ENCODE measurements at regions not wholly inside any gene's neighbourhood (a gene's known extent, or its start where the extent isn't known, plus 50 kb on each side); places are given as distances from the start of the nearest gene placed in this dataset.

DNA sequence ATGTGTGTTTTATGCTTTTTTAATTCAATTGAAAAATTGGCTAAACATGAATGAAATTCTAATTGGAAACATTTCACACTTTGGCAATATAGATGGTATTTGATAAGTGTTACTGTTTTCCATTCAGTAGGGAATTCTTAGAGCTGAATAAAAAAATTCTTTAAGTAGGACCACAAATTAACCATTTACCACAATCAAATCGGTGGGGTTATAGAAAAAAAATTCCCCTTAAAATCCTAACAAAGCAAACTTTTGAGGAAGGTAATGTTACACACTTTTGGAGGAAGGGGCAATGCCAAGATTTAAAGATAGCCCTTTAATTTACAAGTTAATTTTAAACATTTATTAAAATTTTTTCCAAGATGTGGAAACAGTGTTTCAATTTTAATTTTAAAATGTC, 279.0 kb upstream of the FIGN start:
- no peaks in the 10 kb centered on the region for H3K27me3 ChIP-seq
- DNase-seq: no peak
- TF ChIP-seq, protein P1, sequence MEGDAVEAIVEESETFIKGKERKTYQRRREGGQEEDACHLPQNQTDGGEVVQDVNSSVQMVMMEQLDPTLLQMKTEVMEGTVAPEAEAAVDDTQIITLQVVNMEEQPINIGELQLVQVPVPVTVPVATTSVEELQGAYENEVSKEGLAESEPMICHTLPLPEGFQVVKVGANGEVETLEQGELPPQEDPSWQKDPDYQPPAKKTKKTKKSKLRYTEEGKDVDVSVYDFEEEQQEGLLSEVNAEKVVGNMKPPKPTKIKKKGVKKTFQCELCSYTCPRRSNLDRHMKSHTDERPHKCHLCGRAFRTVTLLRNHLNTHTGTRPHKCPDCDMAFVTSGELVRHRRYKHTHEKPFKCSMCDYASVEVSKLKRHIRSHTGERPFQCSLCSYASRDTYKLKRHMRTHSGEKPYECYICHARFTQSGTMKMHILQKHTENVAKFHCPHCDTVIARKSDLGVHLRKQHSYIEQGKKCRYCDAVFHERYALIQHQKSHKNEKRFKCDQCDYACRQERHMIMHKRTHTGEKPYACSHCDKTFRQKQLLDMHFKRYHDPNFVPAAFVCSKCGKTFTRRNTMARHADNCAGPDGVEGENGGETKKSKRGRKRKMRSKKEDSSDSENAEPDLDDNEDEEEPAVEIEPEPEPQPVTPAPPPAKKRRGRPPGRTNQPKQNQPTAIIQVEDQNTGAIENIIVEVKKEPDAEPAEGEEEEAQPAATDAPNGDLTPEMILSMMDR (IDR thresholded peaks at IDR 0.05): no peak
- TF ChIP-seq POLR2A (IDR thresholded peaks at IDR 0.05): no peak
- H3K36me3 ChIP-seq: no peaks in the 10 kb centered on the region
- H3K4me1 ChIP-seq: no peaks in the 10 kb centered on the region
- H3K4me3 ChIP-seq: no peak overlapping the region
- H3K27ac ChIP-seq: no peak overlapping the region
- no peaks in the 10 kb centered on the region for H3K9me3 ChIP-seq

DNA sequence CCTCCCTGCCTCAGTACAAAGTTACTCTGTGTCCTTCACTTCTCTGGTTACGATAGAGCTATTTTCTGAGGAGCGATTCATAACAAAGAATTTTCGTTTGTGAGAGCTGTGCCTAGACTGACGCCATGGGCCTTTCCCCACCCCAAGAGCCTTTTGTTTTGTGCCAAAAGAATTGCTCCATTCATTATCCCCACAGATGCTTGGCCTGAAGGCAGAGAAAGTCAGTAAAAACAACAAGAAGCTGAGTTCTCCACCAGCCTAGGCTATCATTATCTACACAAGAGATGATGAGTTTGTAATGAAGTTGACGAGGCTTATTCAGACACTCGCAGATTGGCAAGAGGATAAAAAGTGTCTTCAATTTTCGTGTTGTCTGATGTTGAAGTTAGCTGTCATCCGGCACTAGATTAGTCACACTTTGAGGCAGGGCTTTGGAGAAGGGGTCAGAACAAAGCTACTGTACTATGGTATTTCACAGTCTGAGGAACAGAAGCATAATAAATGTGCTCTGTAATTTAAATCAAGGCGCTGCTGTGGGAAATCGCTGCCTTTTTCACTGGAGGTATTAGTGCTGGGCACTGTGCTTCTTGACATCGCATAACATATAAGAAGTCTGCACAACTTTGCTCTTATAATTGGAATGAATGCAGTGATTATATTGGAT, 278.4 kb upstream of the FIGN start:
- Histone ChIP-seq H3K27ac (no peak overlapping the region), H3K27me3 (no peaks in the 10 kb centered on the region), H3K9me3 (no peaks in the 10 kb centered on the region), H3K36me3 (no peaks in the 10 kb centered on the region), H3K4me3 (no peak overlapping the region), H3K4me1 (no peaks in the 10 kb centered on the region)
- DNase-seq: no peak
- TF ChIP-seq, protein P1 (IDR thresholded peaks at IDR 0.05): no peak
- TF ChIP-seq POLR2A (IDR thresholded peaks at IDR 0.05): no peak

DNA sequence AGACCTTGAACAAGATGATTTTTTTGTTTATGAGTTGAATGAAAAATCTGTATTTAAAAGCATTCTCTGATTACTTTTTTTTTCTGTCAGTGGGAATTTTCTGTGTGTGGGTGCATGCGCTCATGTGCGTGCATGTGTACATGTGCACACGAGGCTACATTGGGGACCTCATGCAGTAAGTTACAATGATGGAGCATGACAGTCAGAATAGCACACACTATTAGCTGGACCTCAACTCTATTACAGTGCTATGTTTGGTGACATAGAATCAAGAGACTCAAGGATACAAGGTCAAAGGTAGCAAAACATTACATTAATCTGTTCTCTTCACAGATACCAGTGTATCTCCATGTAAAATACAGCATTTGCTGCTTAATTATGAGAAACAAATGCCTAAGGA, 276.8 kb upstream of the FIGN start:
- no peak for DNase-seq
- Histone ChIP-seq H3K36me3 (no peaks in the 10 kb centered on the region), H3K4me1 (no peaks in the 10 kb centered on the region), H3K9me3 (no peaks in the 10 kb centered on the region), H3K27me3 (no peaks in the 10 kb centered on the region), H3K27ac (no peak overlapping the region), H3K4me3 (no peak overlapping the region)
- no peak for TF ChIP-seq POLR2A (IDR thresholded peaks at IDR 0.05)
- TF ChIP-seq, protein P1 (IDR thresholded peaks at IDR 0.05): no peak

DNA sequence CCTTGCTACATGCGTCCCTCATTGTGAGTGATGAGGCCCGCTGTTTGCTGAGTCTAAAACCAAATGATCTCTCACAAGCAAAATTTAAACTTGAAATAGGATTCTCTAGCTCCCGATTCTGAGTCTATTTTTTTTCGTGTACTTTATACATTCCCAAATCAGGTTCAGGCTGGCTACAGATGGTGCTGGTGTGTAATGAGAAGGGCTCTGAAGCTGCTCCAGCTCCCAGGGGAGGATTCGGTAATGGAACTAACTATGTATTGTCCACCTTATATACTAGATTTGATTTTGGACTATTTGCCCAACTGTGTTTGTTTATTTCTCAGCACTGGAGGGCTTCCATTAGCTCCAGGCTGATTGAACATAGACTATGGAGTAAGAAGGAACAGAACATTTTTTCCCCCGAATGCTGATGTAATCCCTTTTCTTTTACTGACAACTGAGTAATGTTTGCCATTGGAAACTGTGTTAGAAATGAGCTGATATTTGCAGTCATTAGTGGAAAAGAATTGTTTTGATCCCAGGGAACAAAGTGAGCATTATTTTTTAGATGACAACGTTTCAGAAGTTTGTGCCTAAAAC, 274.0 kb upstream of the FIGN start:
- Histone ChIP-seq H3K27ac (no peak overlapping the region), H3K4me3 (no peak overlapping the region), H3K4me1 (no peaks in the 10 kb centered on the region), H3K36me3 (no peaks in the 10 kb centered on the region), H3K9me3 (no peaks in the 10 kb centered on the region), H3K27me3 (no peaks in the 10 kb centered on the region)
- TF ChIP-seq POLR2A (IDR thresholded peaks at IDR 0.05): no peak
- TF ChIP-seq, protein P1 (IDR thresholded peaks at IDR 0.05): no peak
- no peak for DNase-seq

DNA sequence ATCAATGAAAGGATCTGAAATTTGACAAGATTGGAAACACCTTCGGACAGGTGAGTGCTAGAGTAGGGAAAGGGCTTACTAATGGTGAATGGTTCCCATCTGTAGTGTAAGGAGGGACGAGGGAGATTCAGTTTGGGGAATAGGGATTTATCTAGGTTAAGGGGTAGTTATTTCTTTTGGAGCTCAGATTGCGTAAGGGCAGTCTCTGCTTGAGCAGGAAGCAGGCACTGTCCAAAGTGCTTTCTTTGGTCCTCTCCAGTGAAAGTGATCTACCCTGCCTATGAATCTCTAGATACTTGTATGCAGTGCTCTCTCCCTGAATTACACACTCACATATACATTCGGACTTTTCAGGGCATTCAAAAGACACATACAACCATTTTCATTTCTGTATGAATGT, 272.9 kb upstream of the FIGN start:
- no peaks in the 10 kb centered on the region for H3K36me3 ChIP-seq
- no peak for DNase-seq
- no peaks in the 10 kb centered on the region for H3K9me3 ChIP-seq
- H3K27me3 ChIP-seq: no peaks in the 10 kb centered on the region
- no peak overlapping the region for H3K4me3 ChIP-seq
- no peaks in the 10 kb centered on the region for H3K4me1 ChIP-seq
- no peak overlapping the region for H3K27ac ChIP-seq
- TF ChIP-seq POLR2A (IDR thresholded peaks at IDR 0.05): no peak
- TF ChIP-seq, protein P1 (IDR thresholded peaks at IDR 0.05): no peak

All from Peyer's patch (tissue), 4 donors.